Activated naive CD4-positive, alpha-beta T cell treated with anti-CD3 and anti-CD28 coated beads for 36 hours (primary cell): ENCODE measurements at regions not wholly inside any gene's neighbourhood (a gene's known extent, or its start where the extent isn't known, plus 50 kb on each side); places are given as distances from the start of the nearest gene placed in this dataset.

Experiments used
- CTCF ChIA-PET: fragments of 350-600 bp; sonication (Branson Sonifier 250); formaldehyde crosslinking; loops from one replicate; lab custom pipeline; 2021; ENCODE audit warnings: antibody characterized with exemption; lab: Charles Lee
- DNase-seq: peaks from one replicate; pipeline ENCODE4 v3.0.0-alpha.2; 2020
- H3K27ac Mint-ChIP-seq: one replicate; pipeline ENCODE4 v1.8.0; 2021; ENCODE audit warnings: mild to moderate bottlenecking, mixed read lengths
- H3K27me3 Mint-ChIP-seq: one replicate; pipeline ENCODE4 v1.8.0; 2021; ENCODE audit warnings: low read depth, mixed read lengths
- H3K36me3 Mint-ChIP-seq: one replicate; pipeline ENCODE4 v1.8.0; 2021; ENCODE audit warnings: low read depth, mixed read lengths
- H3K4me1 Mint-ChIP-seq: one replicate; pipeline ENCODE4 v1.8.0; 2021; ENCODE audit warnings: low read depth, mixed read lengths
- H3K4me3 Mint-ChIP-seq: one replicate; pipeline ENCODE4 v1.8.0; 2021; ENCODE audit warnings: mild to moderate bottlenecking, moderate library complexity, mixed read lengths
- H3K9me3 Mint-ChIP-seq: one replicate; pipeline ENCODE4 v1.8.0; 2021; ENCODE audit warnings: mixed read lengths
- intact Hi-C: fragments of 100-400 bp; cut with micrococcal nuclease; formaldehyde crosslinking; loops from one replicate; pipeline ENCODE4 v1.15.1; 2023

GRCh38 chr2:40719414-40719813 is 267.5 kb upstream of the SLC8A1 start:
- H3K9me3 Mint-ChIP-seq: no peaks in the 10 kb centered on the region
- H3K4me1 Mint-ChIP-seq: no peaks in the 10 kb centered on the region
- CTCF ChIA-PET: no interaction called here
- intact Hi-C loops: no loop called here
- no peak overlapping the region for H3K4me3 Mint-ChIP-seq
- no peak overlapping the region for H3K27ac Mint-ChIP-seq
- H3K36me3 Mint-ChIP-seq: no peaks in the 10 kb centered on the region
- DNase-seq: no peak
- H3K27me3 Mint-ChIP-seq: no peaks in the 10 kb centered on the region

GRCh38 chr2:40721595-40721994 is 269.7 kb upstream of the SLC8A1 start:
- no peaks in the 10 kb centered on the region for H3K9me3 Mint-ChIP-seq
- H3K4me1 Mint-ChIP-seq: no peaks in the 10 kb centered on the region
- CTCF ChIA-PET: no interaction called here
- no peak for DNase-seq
- H3K36me3 Mint-ChIP-seq: no peaks in the 10 kb centered on the region
- H3K27ac Mint-ChIP-seq: no peak overlapping the region
- no peak overlapping the region for H3K4me3 Mint-ChIP-seq
- no peaks in the 10 kb centered on the region for H3K27me3 Mint-ChIP-seq
- intact Hi-C loops: no loop called here

GRCh38 chr2:40723194-40723593 is 271.3 kb upstream of the SLC8A1 start:
- intact Hi-C loops: no loop called here
- no peak overlapping the region for H3K27ac Mint-ChIP-seq
- no peaks in the 10 kb centered on the region for H3K36me3 Mint-ChIP-seq

GRCh38 chr2:40725040-40725439 is 273.1 kb upstream of the SLC8A1 start:
- intact Hi-C loops: no loop called here
- no peak for DNase-seq
- Mint-ChIP-seq H3K9me3 (no peaks in the 10 kb centered on the region), H3K27ac (no peak overlapping the region), H3K27me3 (no peaks in the 10 kb centered on the region), H3K4me3 (no peak overlapping the region), H3K4me1 (no peaks in the 10 kb centered on the region), H3K36me3 (no peaks in the 10 kb centered on the region)
- CTCF ChIA-PET: no interaction called here

More at GRCh38 chr2:40723194-40723593, 271.3 kb upstream of the SLC8A1 start:
- Mint-ChIP-seq H3K4me3 (no peak overlapping the region), H3K9me3 (no peaks in the 10 kb centered on the region), H3K27me3 (no peaks in the 10 kb centered on the region), H3K4me1 (no peaks in the 10 kb centered on the region)
- no peak for DNase-seq
- CTCF ChIA-PET: no interaction called here

GRCh38 chr2:40725950-40726349 is 274.1 kb upstream of the SLC8A1 start:
- no peaks in the 10 kb centered on the region for H3K36me3 Mint-ChIP-seq
- CTCF ChIA-PET: no interaction called here
- no peaks in the 10 kb centered on the region for H3K4me1 Mint-ChIP-seq
- intact Hi-C loops: no loop called here
- no peaks in the 10 kb centered on the region for H3K27me3 Mint-ChIP-seq
- H3K9me3 Mint-ChIP-seq: no peaks in the 10 kb centered on the region
- H3K4me3 Mint-ChIP-seq: no peak overlapping the region
- H3K27ac Mint-ChIP-seq: no peak overlapping the region
- DNase-seq: no peak

GRCh38 chr2:40734797-40735196 is 282.9 kb upstream of the SLC8A1 start:
- Mint-ChIP-seq H3K4me1 (no peaks in the 10 kb centered on the region), H3K27ac (no peak overlapping the region), H3K27me3 (no peaks in the 10 kb centered on the region), H3K4me3 (no peak overlapping the region), H3K9me3 (no peaks in the 10 kb centered on the region), H3K36me3 (no peaks in the 10 kb centered on the region)
- CTCF ChIA-PET: no interaction called here
- intact Hi-C loops: no loop called here
- DNase-seq: no peak

- no peaks in the 10 kb centered on the region for H3K27me3 Mint-ChIP-seq
- H3K4me3 Mint-ChIP-seq: no peak overlapping the region
- H3K36me3 Mint-ChIP-seq: no peaks in the 10 kb centered on the region
- H3K4me1 Mint-ChIP-seq: no peaks in the 10 kb centered on the region
- no peaks in the 10 kb centered on the region for H3K9me3 Mint-ChIP-seq
- no peak overlapping the region for H3K27ac Mint-ChIP-seq
- no peak for DNase-seq
- intact Hi-C loops: no loop called here
- CTCF ChIA-PET: no interaction called here
Observed at GRCh38 chr2:40737180-40737579, 285.3 kb upstream of the SLC8A1 start.

- no peak overlapping the region for H3K4me3 Mint-ChIP-seq
- intact Hi-C loops: no loop called here
- H3K27me3 Mint-ChIP-seq: no peaks in the 10 kb centered on the region
- CTCF ChIA-PET: no interaction called here
- H3K4me1 Mint-ChIP-seq: no peaks in the 10 kb centered on the region
- H3K27ac Mint-ChIP-seq: no peak overlapping the region
- H3K9me3 Mint-ChIP-seq: no peaks in the 10 kb centered on the region
- no peak for DNase-seq
- no peaks in the 10 kb centered on the region for H3K36me3 Mint-ChIP-seq
Observed at GRCh38 chr2:40740419-40740818, 288.5 kb upstream of the SLC8A1 start.

- Mint-ChIP-seq H3K9me3 (no peaks in the 10 kb centered on the region), H3K4me1 (no peaks in the 10 kb centered on the region), H3K4me3 (no peak overlapping the region), H3K27ac (no peak overlapping the region), H3K27me3 (no peaks in the 10 kb centered on the region), H3K36me3 (no peaks in the 10 kb centered on the region)
- intact Hi-C loops: no loop called here
- no peak for DNase-seq
- CTCF ChIA-PET: no interaction called here
Observed at GRCh38 chr2:40741532-40741931, 289.6 kb upstream of the SLC8A1 start.

GRCh38 chr2:40746191-40746590 is 294.3 kb upstream of the SLC8A1 start:
- intact Hi-C loops: no loop called here
- no peaks in the 10 kb centered on the region for H3K27me3 Mint-ChIP-seq
- H3K27ac Mint-ChIP-seq: no peak overlapping the region
- no peaks in the 10 kb centered on the region for H3K9me3 Mint-ChIP-seq
- no peak for DNase-seq
- no peaks in the 10 kb centered on the region for H3K4me1 Mint-ChIP-seq
- H3K4me3 Mint-ChIP-seq: no peak overlapping the region
- CTCF ChIA-PET: no interaction called here
- no peaks in the 10 kb centered on the region for H3K36me3 Mint-ChIP-seq

GRCh38 chr2:40751981-40752380 is 300.1 kb upstream of the SLC8A1 start:
- H3K4me3 Mint-ChIP-seq: no peak overlapping the region
- CTCF ChIA-PET: no interaction called here
- no peak for DNase-seq
- intact Hi-C loops: no loop called here
- no peaks in the 10 kb centered on the region for H3K4me1 Mint-ChIP-seq
- H3K9me3 Mint-ChIP-seq: no peaks in the 10 kb centered on the region
- H3K27me3 Mint-ChIP-seq: no peaks in the 10 kb centered on the region
- no peak overlapping the region for H3K27ac Mint-ChIP-seq
- H3K36me3 Mint-ChIP-seq: no peaks in the 10 kb centered on the region

GRCh38 chr2:40752796-40753195 is 300.9 kb upstream of the SLC8A1 start:
- intact Hi-C loops: no loop called here
- Mint-ChIP-seq H3K27me3 (no peaks in the 10 kb centered on the region), H3K4me1 (no peaks in the 10 kb centered on the region), H3K36me3 (no peaks in the 10 kb centered on the region), H3K27ac (no peak overlapping the region), H3K4me3 (no peak overlapping the region), H3K9me3 (no peaks in the 10 kb centered on the region)
- CTCF ChIA-PET: no interaction called here
- DNase-seq: no peak

GRCh38 chr2:40754912-40755311 is 303.0 kb upstream of the SLC8A1 start:
- CTCF ChIA-PET: no interaction called here
- Mint-ChIP-seq H3K27ac (no peak overlapping the region), H3K4me1 (peaks cover 2% of the 10 kb centered on the region), H3K36me3 (no peaks in the 10 kb centered on the region), H3K9me3 (no peaks in the 10 kb centered on the region), H3K27me3 (no peaks in the 10 kb centered on the region), H3K4me3 (no peak overlapping the region)
- intact Hi-C loops: no loop called here
- no peak for DNase-seq
